Gastrocnemius medialis (tissue), 4 donors: ENCODE measurements at regions not wholly inside any gene's neighbourhood (a gene's known extent, or its start where the extent isn't known, plus 50 kb on each side); places are given as distances from the start of the nearest gene placed in this dataset.

ENCODE experiments used
- ATAC-seq, 2 donors: fragments of 150-250 bp; one replicate each; pipeline ENCODE4 v1.9.1; 2016
- DNase-seq, 2 donors: peaks; one replicate each; pipeline ENCODE4 v3.0.0-alpha.2; 2019
- H3K27ac ChIP-seq, 4 donors: fragments of 200-600 bp; sonication (generic); 1 replicate in 1 of 4; 2 replicates in 3 of 4; pipeline ENCODE4 v1.5.1; 2016 to 2018; ENCODE audit warnings: mild to moderate bottlenecking in 2 of 4, moderate library complexity in 1 of 4
- H3K27me3 ChIP-seq, 3 donors: fragments of 200-600 bp; sonication (generic) in 2 of 3; 1 replicate in 1 of 3; 2 replicates in 2 of 3; pipeline versions ENCODE4 v1.5.1 to v1.6.0; 2016 to 2019; ENCODE audit warnings: mild to moderate bottlenecking in 1 of 3, moderate library complexity in 1 of 3
- H3K36me3 ChIP-seq, 2 donors: fragments of 200-600 bp; sonication (generic) in 1 of 2; one replicate each; pipeline ENCODE4 v1.5.1; 2017 to 2018
- H3K4me1 ChIP-seq, 2 donors: fragments of 200-600 bp; sonication (generic) in 1 of 2; one replicate each; pipeline ENCODE4 v1.5.1; 2016 to 2017; ENCODE audit warnings: mild to moderate bottlenecking in 2 of 2
- H3K4me3 ChIP-seq, 4 donors: fragments of 200-600 bp; sonication (generic) in 3 of 4; 1 replicate in 1 of 4; 2 replicates in 3 of 4; pipeline ENCODE4 v1.5.1; 2016 to 2019; ENCODE audit warnings: mild to moderate bottlenecking in 2 of 4
- H3K9me3 ChIP-seq, 3 donors: fragments of 200-600 bp; sonication (generic) in 2 of 3; 1 replicate in 1 of 3; 2 replicates in 2 of 3; pipeline ENCODE4 v1.5.1; 2016 to 2019
- POLR2A ChIP-seq, 2 donors: fragments of 450-650 bp; IDR thresholded peaks; one replicate each; pipeline ENCODE4 v1.6.1; 2017; ENCODE audit warnings: antibody characterized with exemption in 2 of 2, mild to moderate bottlenecking in 2 of 2, moderate library complexity in 2 of 2
- in situ Hi-C, 4 donors: fragments of 200-750 bp; cut with MboI; loops; one replicate each; pipeline versions ENCODE4 v1.15.0 to v1.8.0; 2017; ENCODE audit warnings: low sequenced_read_pairs in 4 of 4
- intact Hi-C: fragments of 100-400 bp; cut with DNase I; formaldehyde crosslinking; loops from one replicate; pipeline ENCODE4 v1.15.1; 2023; ENCODE audit warnings: low total_unique reads
- TF ChIP-seq, protein P1 (sequence below), 5 experiments: fragments of 450-650 bp in 3 of 5; fragments of 200-600 bp in 2 of 5; sonication (generic) in 2 of 5; IDR thresholded peaks in 4 of 5; conservative IDR thresholded peaks in 1 of 5; 1 replicate in 4 of 5; 2 replicates in 1 of 5; pipeline ENCODE4 v1.5.1; 2016 to 2019; ENCODE audit warnings: antibody characterized with exemption in 5 of 5, mild to moderate bottlenecking in 3 of 5, moderate library complexity in 3 of 5

DNA sequence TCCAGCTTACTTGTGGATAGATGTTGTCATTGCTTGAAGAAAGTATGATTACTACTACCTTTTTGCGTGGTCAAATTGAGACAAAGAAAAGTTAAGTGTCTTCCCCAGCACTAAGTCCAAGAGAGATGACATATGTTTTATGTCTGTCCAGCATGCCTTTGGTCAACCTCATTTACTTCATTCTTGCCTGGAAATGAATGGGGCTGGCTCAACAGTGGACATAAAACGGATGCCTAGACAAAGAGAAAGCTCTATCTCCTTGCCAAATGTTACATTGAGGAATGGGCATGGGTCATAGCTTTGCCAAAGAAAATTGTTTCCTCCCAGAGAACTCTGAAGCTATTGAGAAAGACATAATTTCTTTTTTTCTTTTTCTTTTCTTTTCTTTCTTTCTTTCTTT is 82.4 kb upstream of the PLPPR4 start:
- no peak overlapping the region for H3K4me3 ChIP-seq
- no peaks in the 10 kb centered on the region for H3K27me3 ChIP-seq
- no peak for DNase-seq
- peaks cover 0 to 8% of the 10 kb centered on the region in 2 donors for H3K4me1 ChIP-seq
- no peaks in the 10 kb centered on the region for H3K9me3 ChIP-seq
- no peak for TF ChIP-seq POLR2A (IDR thresholded peaks at IDR 0.05)
- TF ChIP-seq, protein P1, sequence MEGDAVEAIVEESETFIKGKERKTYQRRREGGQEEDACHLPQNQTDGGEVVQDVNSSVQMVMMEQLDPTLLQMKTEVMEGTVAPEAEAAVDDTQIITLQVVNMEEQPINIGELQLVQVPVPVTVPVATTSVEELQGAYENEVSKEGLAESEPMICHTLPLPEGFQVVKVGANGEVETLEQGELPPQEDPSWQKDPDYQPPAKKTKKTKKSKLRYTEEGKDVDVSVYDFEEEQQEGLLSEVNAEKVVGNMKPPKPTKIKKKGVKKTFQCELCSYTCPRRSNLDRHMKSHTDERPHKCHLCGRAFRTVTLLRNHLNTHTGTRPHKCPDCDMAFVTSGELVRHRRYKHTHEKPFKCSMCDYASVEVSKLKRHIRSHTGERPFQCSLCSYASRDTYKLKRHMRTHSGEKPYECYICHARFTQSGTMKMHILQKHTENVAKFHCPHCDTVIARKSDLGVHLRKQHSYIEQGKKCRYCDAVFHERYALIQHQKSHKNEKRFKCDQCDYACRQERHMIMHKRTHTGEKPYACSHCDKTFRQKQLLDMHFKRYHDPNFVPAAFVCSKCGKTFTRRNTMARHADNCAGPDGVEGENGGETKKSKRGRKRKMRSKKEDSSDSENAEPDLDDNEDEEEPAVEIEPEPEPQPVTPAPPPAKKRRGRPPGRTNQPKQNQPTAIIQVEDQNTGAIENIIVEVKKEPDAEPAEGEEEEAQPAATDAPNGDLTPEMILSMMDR (IDR thresholded peaks at IDR 0.05 in 4 of 5, conservative IDR thresholded peaks at IDR 0.05 in 1 of 5), result no peak
- in situ Hi-C loops, result loop anchor here in 3 of 4 donors (10.0 to 25.0 kb wide), 3 partner anchors 280 to 305 kb away; no protein-coding TSS in a partner anchor
- H3K36me3 ChIP-seq, result no peaks in the 10 kb centered on the region
- H3K27ac ChIP-seq, result no peak overlapping the region
- no peak for ATAC-seq
- intact Hi-C loops, result loop anchor here (2.0 kb wide), 1 partner anchor 299 kb away; no protein-coding TSS in a partner anchor

DNA sequence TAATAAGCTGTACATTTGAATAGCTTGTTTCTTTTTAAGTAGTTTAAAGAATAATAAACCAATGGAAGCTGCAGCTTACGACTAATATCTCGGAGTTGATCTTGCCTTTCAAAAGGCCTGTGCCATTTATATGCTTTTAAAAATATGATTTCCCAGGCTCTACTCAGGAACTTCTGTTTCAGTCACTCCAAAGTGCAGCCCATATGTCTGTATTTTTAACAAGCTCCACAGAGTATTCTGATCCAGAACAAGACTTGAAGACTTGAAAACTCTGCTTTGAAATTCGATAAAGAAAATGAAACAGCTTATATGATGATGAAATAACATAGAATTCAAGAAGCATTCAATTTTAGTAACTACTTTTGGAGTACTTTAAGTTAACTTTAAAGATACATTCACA is 79.1 kb upstream of the PLPPR4 start:
- no peaks in the 10 kb centered on the region for H3K27me3 ChIP-seq
- H3K4me1 ChIP-seq, result peaks cover 0 to 8% of the 10 kb centered on the region in 2 donors
- DNase-seq (no peak), ATAC-seq (no peak)
- intact Hi-C loops, result no loop called here
- no peaks in the 10 kb centered on the region for H3K36me3 ChIP-seq
- no peaks in the 10 kb centered on the region for H3K9me3 ChIP-seq
- H3K27ac ChIP-seq, result no peak overlapping the region
- no peak overlapping the region for H3K4me3 ChIP-seq
- in situ Hi-C loops, result loop anchor here (5.0 to 25.0 kb wide), 4 partner anchors 277 to 522 kb away; no protein-coding TSS in a partner anchor
- TF ChIP-seq POLR2A (IDR thresholded peaks at IDR 0.05), result no peak
- TF ChIP-seq, protein P1 (IDR thresholded peaks at IDR 0.05 in 4 of 5, conservative IDR thresholded peaks at IDR 0.05 in 1 of 5), result no peak

DNA sequence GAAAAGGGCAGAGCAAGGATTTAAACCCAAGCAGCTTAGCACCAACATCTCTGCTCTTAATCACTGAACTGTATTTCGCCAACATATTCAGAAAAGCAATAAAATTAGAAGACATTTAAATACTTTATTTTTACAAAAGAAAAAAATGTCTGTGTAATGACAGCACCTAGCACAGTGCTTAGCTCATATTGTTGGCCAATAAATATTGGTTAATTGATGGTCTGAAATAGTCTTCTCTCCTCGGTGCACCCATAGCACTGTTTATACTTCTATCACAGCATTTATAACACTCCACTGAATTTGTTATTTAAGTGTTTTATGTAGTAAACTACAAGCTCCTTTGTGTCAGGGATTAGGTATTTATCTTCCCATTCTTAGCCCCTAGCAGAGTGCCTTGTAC is 70.9 kb upstream of the PLPPR4 start:
- no peak for ATAC-seq
- H3K27me3 ChIP-seq, result no peaks in the 10 kb centered on the region
- no peak overlapping the region for H3K4me3 ChIP-seq
- in situ Hi-C loops, result loop anchor here in 2 of 4 donors (25.0 kb wide), 2 partner anchors 269 to 294 kb away; no protein-coding TSS in a partner anchor
- H3K4me1 ChIP-seq, result no peaks in the 10 kb centered on the region
- intact Hi-C loops, result no loop called here
- TF ChIP-seq, protein P1 (IDR thresholded peaks at IDR 0.05 in 4 of 5, conservative IDR thresholded peaks at IDR 0.05 in 1 of 5), result no peak
- no peak for TF ChIP-seq POLR2A (IDR thresholded peaks at IDR 0.05)
- no peak for DNase-seq
- H3K27ac ChIP-seq, result no peak overlapping the region
- H3K9me3 ChIP-seq, result no peaks in the 10 kb centered on the region
- H3K36me3 ChIP-seq, result no peaks in the 10 kb centered on the region

DNA sequence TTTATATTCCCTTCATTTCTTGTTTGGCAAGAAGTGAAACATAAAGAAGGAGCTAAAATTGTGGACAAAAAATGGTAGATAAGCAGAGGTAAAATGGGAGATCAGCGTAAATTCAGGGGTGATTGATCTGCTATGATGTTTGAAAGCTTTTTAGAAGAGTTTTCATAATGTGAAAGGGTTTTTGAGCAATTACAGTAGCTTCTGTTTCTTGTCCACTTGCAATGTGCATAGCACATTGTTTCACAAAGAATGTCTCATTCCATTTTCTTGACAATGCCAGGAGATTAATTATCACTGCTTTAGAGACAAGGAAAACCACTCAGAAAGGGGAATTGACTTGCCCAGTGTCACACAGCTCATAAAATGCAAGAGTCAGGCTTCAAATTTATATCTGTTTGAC is 65.9 kb upstream of the PLPPR4 start:
- no peak overlapping the region for H3K27ac ChIP-seq
- no peaks in the 10 kb centered on the region for H3K36me3 ChIP-seq
- no peaks in the 10 kb centered on the region for H3K9me3 ChIP-seq
- DNase-seq, result no peak
- no peaks in the 10 kb centered on the region for H3K4me1 ChIP-seq
- no peak for TF ChIP-seq POLR2A (IDR thresholded peaks at IDR 0.05)
- TF ChIP-seq, protein P1 (IDR thresholded peaks at IDR 0.05 in 4 of 5, conservative IDR thresholded peaks at IDR 0.05 in 1 of 5), result no peak
- no peaks in the 10 kb centered on the region for H3K27me3 ChIP-seq
- in situ Hi-C loops, result loop anchor here in 2 of 4 donors (25.0 kb wide), 2 partner anchors 264 to 289 kb away; no protein-coding TSS in a partner anchor
- intact Hi-C loops, result no loop called here
- H3K4me3 ChIP-seq, result no peak overlapping the region
- ATAC-seq, result no peak

DNA sequence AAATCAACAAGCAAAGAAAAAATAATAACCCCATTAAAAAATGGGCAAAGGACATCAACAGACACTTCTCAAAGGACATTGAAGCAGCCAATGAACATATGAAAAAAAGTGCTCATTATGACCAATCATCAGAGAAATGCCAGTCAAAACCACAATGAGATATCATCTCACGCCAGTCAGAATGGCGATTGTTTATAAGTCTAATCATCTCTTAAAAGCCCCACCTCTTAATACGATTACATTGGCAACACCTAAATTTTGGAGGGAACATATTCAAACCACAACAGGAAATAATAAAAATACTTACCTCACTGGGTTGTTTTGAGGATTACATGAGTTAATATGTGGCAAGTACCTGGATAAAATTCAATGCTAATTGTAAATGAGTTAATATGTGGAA is 57.1 kb upstream of the PLPPR4 start:
- Histone ChIP-seq H3K27ac (no peak overlapping the region), H3K27me3 (no peaks in the 10 kb centered on the region), H3K4me1 (no peaks in the 10 kb centered on the region), H3K9me3 (no peaks in the 10 kb centered on the region), H3K36me3 (no peaks in the 10 kb centered on the region), H3K4me3 (no peak overlapping the region)
- ATAC-seq, result no peak
- intact Hi-C loops (no loop called here), in situ Hi-C loops (no loop called here)
- DNase-seq, result no peak
- TF ChIP-seq, protein P1 (IDR thresholded peaks at IDR 0.05 in 4 of 5, conservative IDR thresholded peaks at IDR 0.05 in 1 of 5), result no peak
- TF ChIP-seq POLR2A (IDR thresholded peaks at IDR 0.05), result no peak
